K562 (cell line): ENCODE measurements at regions not wholly inside any gene's neighbourhood (a gene's known extent, or its start where the extent isn't known, plus 50 kb on each side); places are given as distances from the start of the nearest gene placed in this dataset.

Source experiments
- ATAC-seq: fragments of 200-7000 bp; cut with Tn5 transposase; 3 replicates; pipeline ENCODE4 v1.9.1; 2020; ENCODE audit warnings: moderate library complexity
- BruUV-seq: library from RNA; stranded (reverse); fragments of 400-500 nt; replicated peaks from 2 replicates; lab custom pipeline; 2021; lab: Mats Ljungman, UMichigan
- CTCF ChIA-PET: fragments of 300-600 bp; formaldehyde crosslinking; extraction: SDS; loops from one replicate; lab custom pipeline; 2021; ENCODE audit warnings: low intra/inter-chr PET ratio; lab: Yijun Ruan, JAX
- POLR2A ChIA-PET: fragments of 300-600, 350-650 bp; sonication (Branson Sonifier 250); formaldehyde crosslinking; extraction: SDS; loops from one replicate; lab custom pipeline; 2021; ENCODE audit warnings: antibody characterized with exemption, inconsistent platforms; lab: Yijun Ruan, JAX
- DNase-seq, 4 experiments: peaks; one replicate each; pipeline versions ENCODE4 v3.0.0 to v3.0.0-alpha.2; 2011 to 2018; ENCODE audit warnings: low spot score in 3 of 4, mixed read lengths in 3 of 4; ENCODE audit errors: extremely low read depth in 1 of 4
- FAIRE-seq: peaks from 2 replicates; lab custom pipeline; 2011; peaks lifted over from hg19 to GRCh38; lab: Jason Lieb, UNC
- H2AFZ ChIP-seq: 2 replicates; pipeline ENCODE4 v1.6.0; 2011; ENCODE audit warnings: low read depth, low read length, control low read depth, inconsistent platforms
- H3K27ac ChIP-seq: fragments of 200-600 bp; 3 replicates; pipeline ENCODE4 v1.8.0; 2011; ENCODE audit warnings: low read depth, mild to moderate bottlenecking, control low read depth, inconsistent platforms, low read length, moderate library complexity, mixed read lengths; ENCODE audit errors: extremely low read depth
- H3K27me3 ChIP-seq, 2 experiments: fragments of 300-600 bp in 1 of 2; 2 replicates in 1 of 2; 3 replicates in 1 of 2; pipeline versions ENCODE4 v1.6.0 to v1.8.0; 2011; ENCODE audit warnings: inconsistent platforms in 2 of 2, low read length in 2 of 2, mild to moderate bottlenecking in 1 of 2, mixed read lengths in 1 of 2, moderate library complexity in 1 of 2; ENCODE audit not compliant: control insufficient read depth in 2 of 2, insufficient read depth in 2 of 2
- H3K36me3 ChIP-seq: fragments of 300-600 bp; 3 replicates; pipeline ENCODE4 v1.8.0; 2011; ENCODE audit warnings: mild to moderate bottlenecking, low read length, inconsistent platforms; ENCODE audit not compliant: control insufficient read depth, insufficient read depth
- H3K4me1 ChIP-seq, 2 experiments: fragments of 200-600 bp in 1 of 2; replicated peaks in 1 of 2; 2 replicates in 1 of 2; 3 replicates in 1 of 2; pipeline versions ENCODE4 v1.5.1 to v1.8.0; 2011; ENCODE audit warnings: inconsistent platforms in 2 of 2, low read length in 2 of 2, mild to moderate bottlenecking in 1 of 2, mixed read lengths in 1 of 2, moderate library complexity in 1 of 2; ENCODE audit not compliant: control insufficient read depth in 2 of 2, insufficient read depth in 2 of 2
- H3K4me2 ChIP-seq: 2 replicates; pipeline ENCODE4 v1.6.1; 2011; ENCODE audit warnings: low read length, control low read depth, inconsistent platforms, mixed read lengths; ENCODE audit not compliant: insufficient read depth
- H3K4me3 ChIP-seq: fragments of 200-600 bp; sonication (generic), shearing (Covaris generic); 2 replicates; pipeline ENCODE4 v1.5.1; 2016; ENCODE audit warnings: control low read depth, inconsistent platforms
- H3K79me2 ChIP-seq: fragments of 200-600 bp; 3 replicates; pipeline ENCODE4 v1.8.0; 2011; ENCODE audit warnings: low read length, inconsistent platforms; ENCODE audit not compliant: control insufficient read depth, insufficient read depth
- H3K9ac ChIP-seq, 2 experiments: 2 replicates each; pipeline versions ENCODE4 v1.6.0 to v1.6.1; 2011; ENCODE audit warnings: low read depth in 2 of 2, low read length in 2 of 2, control low read depth in 1 of 2, inconsistent platforms in 1 of 2, mild to moderate bottlenecking in 1 of 2, mixed read lengths in 1 of 2; ENCODE audit not compliant: insufficient read depth in 1 of 2
- H3K9me1 ChIP-seq: one replicate; pipeline ENCODE4 v1.6.0; 2011; ENCODE audit warnings: inconsistent platforms, mild to moderate bottlenecking, low read length, moderate library complexity; ENCODE audit not compliant: control insufficient read depth, insufficient read depth
- H3K9me3 ChIP-seq: replicated peaks from 2 replicates; pipeline ENCODE4 v1.5.1; 2011; ENCODE audit warnings: low read depth, low read length, inconsistent platforms; ENCODE audit not compliant: control insufficient read depth, insufficient read depth
- H4K20me1 ChIP-seq: replicated peaks from 2 replicates; pipeline ENCODE4 v1.6.1; 2011; ENCODE audit warnings: low read length, inconsistent platforms, mixed read lengths; ENCODE audit not compliant: control insufficient read depth, insufficient read depth
- ADNP ChIP-seq: fragments of 200-800 bp; sonication (Bioruptor generic); IDR thresholded peaks from 2 replicates; pipeline ENCODE4 v1.6.1; 2016; ENCODE audit warnings: missing genetic modification characterization, missing compliant biosample characterization
- ATF1 ChIP-seq, 2 experiments: fragments of 450-650 bp in 1 of 2; IDR thresholded peaks; 2 replicates each; pipeline ENCODE4 v1.6.1; 2016; ENCODE audit warnings: missing compliant biosample characterization in 1 of 2, missing genetic modification characterization in 1 of 2
- BHLHE40 ChIP-seq: IDR thresholded peaks from 2 replicates; pipeline ENCODE4 v1.6.1; 2011; ENCODE audit warnings: low read length, improper control_type of control experiment
- BRD9 ChIP-seq: fragments of 450-650 bp; IDR thresholded peaks from 2 replicates; pipeline ENCODE4 v1.6.1; 2018; ENCODE audit warnings: low read depth; ENCODE audit not compliant: partially characterized antibody
- ELF1 ChIP-seq: fragments of 200-800 bp; sonication (Bioruptor generic); IDR thresholded peaks from 2 replicates; pipeline ENCODE4 v1.6.1; 2016; ENCODE audit warnings: missing genetic modification characterization, missing compliant biosample characterization
- MAFF ChIP-seq: IDR thresholded peaks from 2 replicates; pipeline ENCODE4 v1.6.1; 2012; ENCODE audit warnings: low read length, improper control_type of control experiment
- MCM7 ChIP-seq, 2 experiments: fragments of 450-650 bp; IDR thresholded peaks; 2 replicates each; pipeline ENCODE4 v1.6.1; 2016 to 2018
- NCOA1 ChIP-seq: fragments of 450-650 bp; IDR thresholded peaks from 2 replicates; pipeline ENCODE4 v1.6.1; 2016; ENCODE audit warnings: low read depth
- NFRKB ChIP-seq: fragments of 450-650 bp; IDR thresholded peaks from 2 replicates; pipeline ENCODE4 v1.6.1; 2016; ENCODE audit warnings: low read depth
- NR4A1 ChIP-seq, 2 experiments: fragments of 250-450 bp in 1 of 2; fragments of 450-650 bp in 1 of 2; sonication (Bioruptor Pico) in 1 of 2; IDR thresholded peaks; 2 replicates each; pipeline versions ENCODE4 v1.4.0 to v1.6.1; 2016 to 2020; ENCODE audit warnings: mild to moderate bottlenecking in 2 of 2, missing compliant biosample characterization in 1 of 2, missing genetic modification characterization in 1 of 2, moderate library complexity in 1 of 2
- RBM39 ChIP-seq: fragments of 200-400 bp; formaldehyde crosslinking; optimal IDR thresholded peaks from 2 replicates; pipeline ENCODE3; 2018; ENCODE audit warnings: low read depth, low read length
- SIRT6 ChIP-seq: IDR thresholded peaks from one replicate; pipeline ENCODE4 v1.6.1; 2012; ENCODE audit warnings: low read depth, mild to moderate bottlenecking, control low read depth, inconsistent platforms, low read length, moderate library complexity
- TAL1 ChIP-seq: fragments of 450-650 bp; IDR thresholded peaks from 2 replicates; pipeline ENCODE4 v1.6.1; 2016; ENCODE audit warnings: mild to moderate bottlenecking
- ZKSCAN8 ChIP-seq: fragments of 200-800 bp; sonication (Bioruptor generic); IDR thresholded peaks from 2 replicates; pipeline ENCODE4 v1.6.1; 2016; ENCODE audit warnings: missing genetic modification characterization, missing compliant biosample characterization
- ZNF239 ChIP-seq: fragments of 250-450 bp; sonication (Bioruptor Pico); IDR thresholded peaks from 2 replicates; pipeline ENCODE4 v1.4.0; 2020; ENCODE audit warnings: mild to moderate bottlenecking
- ZNF316 ChIP-seq: fragments of 450-650 bp; IDR thresholded peaks from 2 replicates; pipeline ENCODE4 v1.6.1; 2016
- ZNF398 ChIP-seq: fragments of 250-450 bp; sonication (Bioruptor Pico); IDR thresholded peaks from 2 replicates; pipeline ENCODE4 v1.8.0; 2021; ENCODE audit warnings: moderate library complexity, mild to moderate bottlenecking, inconsistent platforms
- ZNF586 ChIP-seq: fragments of 450-650 bp; formaldehyde crosslinking; conservative IDR thresholded peaks from 2 replicates; pipeline ENCODE4 v1.4.0; 2020; ENCODE audit warnings: mild to moderate bottlenecking, moderate library complexity
- WGBS: fragments of 100-300 bp; shearing (Covaris generic); methylation state at CpG from one replicate; pipeline ENCODE4 v1.1.6; 2016; ENCODE audit warnings: low coverage, mixed read lengths; ENCODE audit not compliant: insufficient coverage; ENCODE audit errors: missing lambda C conversion rate; 5-methylcytosine and 5-hydroxymethylcytosine counted together
- in situ Hi-C: fragments of 300-500 bp; cut with MboI; formaldehyde crosslinking; loops from 4 replicates; pipeline ENCODE4 v1.15.0; 2018; ENCODE audit warnings: inconsistent platforms, mixed read lengths
- intact Hi-C: fragments of 100-400 bp; cut with micrococcal nuclease; formaldehyde crosslinking; loops from 2 replicates; pipeline ENCODE4 v1.14.2; 2022

- Histone ChIP-seq H4K20me1 (no peaks in the 10 kb centered on the region), H3K4me2 (no peak overlapping the region), H3K4me3 (no peak overlapping the region), H3K36me3 (no peaks in the 10 kb centered on the region), H2AFZ (no peak overlapping the region), H3K9me1 (no peaks in the 10 kb centered on the region), H3K9ac (no peak overlapping the region), H3K79me2 (no peaks in the 10 kb centered on the region), H3K4me1 (no peaks in the 10 kb centered on the region), H3K9me3 (0 out of 2 replicates have a peak, but pooled peaks cover 1% of the 10 kb centered on the region), H3K27me3 (no peaks in the 10 kb centered on the region), H3K27ac (no peak overlapping the region)
- in situ Hi-C loops, result no loop called here
- ATAC-seq, result no peak
- POLR2A ChIA-PET, result no interaction called here
- TF ChIP-seq SIRT6, result no peak
- TF ChIP-seq ADNP, result no peak
- TF ChIP-seq ZNF586, result no peak
- no peak for DNase-seq
- CTCF ChIA-PET, result no interaction called here
- intact Hi-C loops, result no loop called here
- no peak for FAIRE-seq
- BruUV-seq, result no TSS peak
- 0% methylated on average over 1 of the region's 1 CpG for WGBS
These were observed 1327.2 kb upstream of the DDX18 start for GRCh38 chr2:116487336-116487735.

GRCh38 chr2:116489292-116489691 is 1325.2 kb upstream of the DDX18 start:
- 1% methylated on average over 6 of the region's 6 CpGs for WGBS
- Histone ChIP-seq H3K36me3 (no peaks in the 10 kb centered on the region), H3K4me2 (no peak overlapping the region), H3K9me3 (0 out of 2 replicates have a peak, but pooled peaks cover 1% of the 10 kb centered on the region), H3K9ac (no peak overlapping the region), H3K4me1 (no peaks in the 10 kb centered on the region), H3K27ac (no peak overlapping the region), H3K9me1 (no peaks in the 10 kb centered on the region), H4K20me1 (no peaks in the 10 kb centered on the region), H2AFZ (no peak overlapping the region), H3K27me3 (no peaks in the 10 kb centered on the region), H3K4me3 (no peak overlapping the region), H3K79me2 (no peaks in the 10 kb centered on the region)
- BruUV-seq, result no TSS peak
- no peak for DNase-seq
- no peak for ATAC-seq
- CTCF ChIA-PET, result no interaction called here
- POLR2A ChIA-PET, result no interaction called here
- FAIRE-seq, result no peak
- in situ Hi-C loops, result no loop called here
- intact Hi-C loops, result no loop called here
- TF ChIP-seq MCM7 (IDR thresholded peaks at IDR 0.05) (no peak), ZNF398 (CRISPR knock-in tag) (no peak), BRD9 (no peak), ZNF316 (peak; percentile 75), NCOA1 (no peak), NFRKB (no peak), ATF1 (CRISPR knock-in tag; IDR thresholded peaks at IDR 0.05) (no peak), ATF1 (tag; IDR thresholded peaks at IDR 0.05) (no peak), ZNF239 (CRISPR knock-in tag) (no peak), BHLHE40 (no peak), ZKSCAN8 (CRISPR knock-in tag) (no peak), RBM39 (no peak), NR4A1 (CRISPR knock-in tag; IDR thresholded peaks at IDR 0.05) (no peak), NR4A1 (tag; IDR thresholded peaks at IDR 0.05) (no peak), TAL1 (no peak), ELF1 (tag) (no peak), MAFF (peak; percentile 69)
